ENCODE measurements at regions not wholly inside any gene's neighbourhood (a gene's known extent, or its start where the extent isn't known, plus 50 kb on each side); places are given as distances from the start of the nearest gene placed in this dataset.

GRCh38 chr10:89929282-89930026, 228.1 kb downstream of the KIF20B start:
- POLR2A ChIA-PET, result no interaction called here
- Histone ChIP-seq H3K4me3 (ENCODE audit: low read depth in 2 of 2, low read length in 2 of 2) (no peak overlapping the region), H3K4me1 (ENCODE audit: control insufficient read depth, insufficient read depth, low read length) (no peaks in the 10 kb centered on the region), H3K36me3 (ENCODE audit: control insufficient read depth, insufficient read depth, low read length) (no peaks in the 10 kb centered on the region), H3K9me3 (ENCODE audit: control insufficient read depth, insufficient read depth, low read depth, low read length) (no peaks in the 10 kb centered on the region), H3K27ac (ENCODE audit: low read length) (no peak overlapping the region), H3K27me3 (ENCODE audit: control insufficient read depth, insufficient read depth, low read length) (0 out of 2 replicates have a peak, but pooled peaks cover 2% of the 10 kb centered on the region)
- CTCF ChIA-PET, result no interaction called here
- ATAC-seq, result no peak
- in situ Hi-C loops (cut with HindIII; ENCODE audit: low pct_unique_long_range_greater_than_20kb, low sequenced_read_pairs) (no loop called here), intact Hi-C loops (cut with micrococcal nuclease; ENCODE audit: unreplicated experiment) (no loop called here)
- no peak for TF ChIP-seq CTCF (IDR thresholded peaks at IDR 0.05)
- no peak for TF ChIP-seq SIN3A (IDR thresholded peaks at IDR 0.05; ENCODE audit: borderline replicate concordance, insufficient read depth, low read depth, low read length)
- no peak for TF ChIP-seq TCF7L2 (IDR thresholded peaks at IDR 0.05; ENCODE audit: low read depth, low read length)
- no peak for TF ChIP-seq POLR2AphosphoS5 (IDR thresholded peaks at IDR 0.05; ENCODE audit: low read depth, low read length)
- no peak for TF ChIP-seq REST (IDR thresholded peaks at IDR 0.05; ENCODE audit: insufficient read depth in 1 of 2, low read depth in 2 of 2, low read length in 1 of 2)
- no TSS peak for BruUV-seq (replicated peaks)
- no peak for DNase-seq (ENCODE audit: low read depth, low spot score)

- Histone ChIP-seq H3K4me3 (ENCODE audit: low read depth in 2 of 2, low read length in 2 of 2) (no peak overlapping the region), H3K9me3 (ENCODE audit: control insufficient read depth, insufficient read depth, low read depth, low read length) (no peaks in the 10 kb centered on the region), H3K27me3 (ENCODE audit: control insufficient read depth, insufficient read depth, low read length) (peaks cover 5% of the 10 kb centered on the region; the same call in 1 of the 2 replicates), H3K4me1 (ENCODE audit: control insufficient read depth, insufficient read depth, low read length) (no peaks in the 10 kb centered on the region), H3K36me3 (ENCODE audit: control insufficient read depth, insufficient read depth, low read length) (no peaks in the 10 kb centered on the region), H3K27ac (ENCODE audit: low read length) (no peak overlapping the region)
- ATAC-seq, result no peak
- DNase-seq (ENCODE audit: low read depth, low spot score), result no peak
- ChIA-PET CTCF (no interaction called here), POLR2A (no interaction called here)
- intact Hi-C loops (cut with micrococcal nuclease; ENCODE audit: unreplicated experiment), result no loop called here
- in situ Hi-C loops (cut with HindIII; ENCODE audit: low pct_unique_long_range_greater_than_20kb, low sequenced_read_pairs), result no loop called here
- no TSS peak for BruUV-seq (replicated peaks)
- no peak for TF ChIP-seq SIN3A (IDR thresholded peaks at IDR 0.05; ENCODE audit: borderline replicate concordance, insufficient read depth, low read depth, low read length)
- TF ChIP-seq REST (IDR thresholded peaks at IDR 0.05; ENCODE audit: insufficient read depth in 1 of 2, low read depth in 2 of 2, low read length in 1 of 2), result no peak
- TF ChIP-seq CTCF (IDR thresholded peaks at IDR 0.05), result no peak
- TF ChIP-seq POLR2AphosphoS5 (IDR thresholded peaks at IDR 0.05; ENCODE audit: low read depth, low read length), result no peak
- TF ChIP-seq TCF7L2 (IDR thresholded peaks at IDR 0.05; ENCODE audit: low read depth, low read length), result no peak
Measured at GRCh38 chr10:89937494-89937893, 236.1 kb downstream of the KIF20B start.

All from Panc1 (cell line).